DOHH2 (cell line): ENCODE measurements at regions not wholly inside any gene's neighbourhood (a gene's known extent, or its start where the extent isn't known, plus 50 kb on each side); places are given as distances from the start of the nearest gene placed in this dataset.

Experiments
- EZH2phosphoT487 ChIP-seq: fragments of 200-600 bp; sonication (generic); IDR thresholded peaks from 2 replicates; pipeline ENCODE4 v1.6.1; 2017; ENCODE audit warnings: borderline replicate concordance, mild to moderate bottlenecking, antibody characterized with exemption, low read length, moderate library complexity, mixed read lengths
- TF ChIP-seq, protein P1 (sequence below): fragments of 200-600 bp; sonication (generic); IDR thresholded peaks from one replicate; pipeline ENCODE4 v1.5.1; 2014; ENCODE audit warnings: antibody characterized with exemption, mild to moderate bottlenecking, low read depth, low read length; ENCODE audit not compliant: poor library complexity, severe bottlenecking

GRCh38 chr18:55144193-55144930 is 185.1 kb upstream of the CCDC68 start:
- TF ChIP-seq, protein P1, sequence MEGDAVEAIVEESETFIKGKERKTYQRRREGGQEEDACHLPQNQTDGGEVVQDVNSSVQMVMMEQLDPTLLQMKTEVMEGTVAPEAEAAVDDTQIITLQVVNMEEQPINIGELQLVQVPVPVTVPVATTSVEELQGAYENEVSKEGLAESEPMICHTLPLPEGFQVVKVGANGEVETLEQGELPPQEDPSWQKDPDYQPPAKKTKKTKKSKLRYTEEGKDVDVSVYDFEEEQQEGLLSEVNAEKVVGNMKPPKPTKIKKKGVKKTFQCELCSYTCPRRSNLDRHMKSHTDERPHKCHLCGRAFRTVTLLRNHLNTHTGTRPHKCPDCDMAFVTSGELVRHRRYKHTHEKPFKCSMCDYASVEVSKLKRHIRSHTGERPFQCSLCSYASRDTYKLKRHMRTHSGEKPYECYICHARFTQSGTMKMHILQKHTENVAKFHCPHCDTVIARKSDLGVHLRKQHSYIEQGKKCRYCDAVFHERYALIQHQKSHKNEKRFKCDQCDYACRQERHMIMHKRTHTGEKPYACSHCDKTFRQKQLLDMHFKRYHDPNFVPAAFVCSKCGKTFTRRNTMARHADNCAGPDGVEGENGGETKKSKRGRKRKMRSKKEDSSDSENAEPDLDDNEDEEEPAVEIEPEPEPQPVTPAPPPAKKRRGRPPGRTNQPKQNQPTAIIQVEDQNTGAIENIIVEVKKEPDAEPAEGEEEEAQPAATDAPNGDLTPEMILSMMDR = no peak
- TF ChIP-seq EZH2phosphoT487 = no peak
